Effector CD4-positive, alpha-beta T cell (primary cell): ENCODE measurements at regions not wholly inside any gene's neighbourhood (a gene's known extent, or its start where the extent isn't known, plus 50 kb on each side); places are given as distances from the start of the nearest gene placed in this dataset.
"Not testable (repeated sequence)": the region's sequence is repeated elsewhere in the genome, so short reads cannot be mapped to it uniquely, and the experiment has no call there.

Experiments
- DNase-seq: peaks from one replicate; pipeline ENCODE4 v3.0.0-alpha.2; 2020

DNA sequence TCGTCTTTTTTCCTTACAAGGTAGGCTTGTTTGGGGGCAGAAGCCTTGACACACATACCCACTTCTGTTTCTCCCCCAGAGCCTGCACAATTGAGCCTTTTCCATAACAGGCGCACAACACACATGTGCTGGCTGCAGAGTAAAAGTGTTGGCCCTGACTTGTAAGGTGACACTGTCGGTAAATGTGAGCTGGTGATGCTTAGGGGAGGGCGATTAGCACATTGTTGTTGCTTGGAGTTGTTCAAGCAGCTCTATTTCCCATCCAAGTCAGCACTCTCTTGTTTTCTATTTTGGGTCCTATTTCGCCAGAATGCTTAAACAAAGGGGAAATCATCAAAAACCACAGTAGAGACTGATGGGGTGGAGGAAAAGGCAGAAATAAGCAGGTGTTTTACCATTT, 51.9 kb upstream of the PTPRJ start:
- no peak for DNase-seq

DNA sequence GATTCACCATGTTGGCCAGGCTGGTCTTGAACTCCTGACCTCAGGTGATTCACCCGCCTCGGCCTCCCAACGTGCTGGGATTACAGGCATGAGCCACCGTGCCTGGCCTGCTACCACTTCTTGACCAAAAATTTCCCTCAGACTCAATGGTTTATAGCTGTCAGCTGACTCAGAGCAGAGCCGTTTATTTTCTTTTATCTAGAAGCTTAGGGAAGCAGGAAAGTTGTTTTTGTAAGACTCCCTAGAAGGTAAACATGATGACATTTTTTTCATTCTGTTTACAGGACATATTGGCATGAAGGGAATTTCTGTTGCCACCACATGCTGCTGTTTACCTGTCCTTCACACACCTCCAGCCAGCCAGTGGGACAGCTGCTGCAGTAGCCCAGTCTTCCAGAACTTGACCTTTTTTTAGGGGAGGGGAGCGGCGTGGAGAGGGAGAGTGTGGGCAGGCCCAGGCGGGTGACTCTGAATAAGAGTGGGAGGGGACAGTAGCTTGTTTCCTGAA, 56.1 kb upstream of the PTPRJ start:
- no peak for DNase-seq

DNA sequence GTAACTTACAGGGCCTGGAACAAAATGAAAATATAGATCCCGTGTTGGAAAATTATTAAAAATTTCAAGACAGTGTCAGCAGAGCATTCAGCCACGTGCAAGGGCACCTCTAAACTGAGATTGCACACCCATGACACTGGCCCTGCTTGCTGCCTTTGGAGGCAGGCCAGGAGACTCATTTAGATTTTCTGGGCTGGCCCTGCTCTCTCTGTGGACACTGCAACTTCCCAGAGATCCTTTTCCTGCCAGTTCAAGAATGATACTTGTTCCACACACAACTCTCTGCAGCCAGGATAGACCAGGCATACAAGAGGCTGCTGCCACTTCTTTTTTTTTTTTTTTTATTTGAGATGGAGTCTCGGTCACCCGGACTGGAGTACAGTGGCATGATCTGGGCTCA, 56.7 kb upstream of the PTPRJ start:
- no peak for DNase-seq

DNA sequence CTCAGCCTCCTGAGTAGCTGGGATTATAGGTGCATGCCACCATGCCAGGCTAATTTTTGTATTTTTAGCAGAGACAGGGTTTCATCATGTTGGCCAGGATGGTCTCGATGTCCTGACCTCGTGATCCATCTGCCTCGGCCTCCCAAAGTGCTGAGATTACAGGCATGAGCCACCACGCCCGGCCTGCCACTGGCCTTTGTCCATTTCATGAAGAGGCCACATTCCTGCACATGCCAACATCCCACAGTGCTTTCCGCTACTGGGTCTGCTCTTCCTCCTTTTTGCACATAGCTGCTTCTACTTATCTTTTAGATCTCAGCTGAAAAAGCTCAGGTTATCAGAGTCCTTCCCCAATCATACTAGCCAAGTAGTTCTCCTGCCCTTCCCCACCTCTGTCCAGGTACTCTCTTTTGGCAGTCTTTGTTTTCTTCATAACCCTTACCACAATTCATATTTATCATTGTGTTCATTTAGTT, 59.2 kb upstream of the PTPRJ start:
- DNase-seq, result not testable (repeated sequence)

DNA sequence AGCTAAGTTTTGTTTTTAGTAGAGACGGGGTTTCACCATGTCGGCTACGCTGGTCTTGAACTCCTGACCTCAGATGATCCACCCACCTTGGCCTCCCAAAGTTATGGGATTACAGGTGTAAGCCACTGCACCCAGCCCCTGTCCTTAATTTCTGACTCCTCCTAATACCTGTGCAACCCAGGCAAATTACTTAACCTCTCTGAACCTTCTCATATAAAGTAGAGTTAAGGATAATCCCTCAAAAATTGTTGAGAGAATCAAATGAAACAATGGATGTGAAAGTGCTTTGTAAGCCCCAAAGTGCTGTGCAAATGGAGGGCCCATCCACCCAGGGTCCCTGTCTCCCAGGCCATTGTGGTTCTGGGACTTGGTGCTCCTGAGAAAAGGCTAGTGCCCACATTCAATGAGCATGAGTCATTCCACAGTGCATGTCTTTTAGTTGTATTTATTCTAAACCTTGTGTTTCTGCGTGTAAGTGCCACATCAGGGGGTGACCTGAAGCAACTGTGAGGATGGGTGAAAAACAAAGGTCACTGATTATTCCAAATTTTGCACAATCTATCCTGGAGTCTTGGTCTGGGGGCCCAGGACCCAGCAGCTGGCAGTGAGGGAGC, 61.4 kb upstream of the PTPRJ start:
- DNase-seq, result no peak

DNA sequence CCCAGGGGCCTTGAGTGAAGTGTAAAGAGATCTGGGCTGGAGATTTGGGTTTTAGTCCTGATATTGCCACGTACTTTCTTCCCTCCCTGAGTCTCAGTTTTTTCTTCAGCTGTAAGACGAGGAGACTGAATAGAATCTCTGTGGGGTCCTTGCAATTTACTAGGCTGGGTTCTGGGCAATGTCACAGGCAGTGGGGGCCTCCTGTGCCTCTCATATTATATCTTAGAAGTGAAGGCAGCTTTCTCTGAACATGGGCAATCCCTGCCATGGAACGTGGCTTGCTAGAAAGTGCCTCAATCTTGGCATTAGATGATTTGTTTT, 62.0 kb upstream of the PTPRJ start:
- DNase-seq, result no peak

DNA sequence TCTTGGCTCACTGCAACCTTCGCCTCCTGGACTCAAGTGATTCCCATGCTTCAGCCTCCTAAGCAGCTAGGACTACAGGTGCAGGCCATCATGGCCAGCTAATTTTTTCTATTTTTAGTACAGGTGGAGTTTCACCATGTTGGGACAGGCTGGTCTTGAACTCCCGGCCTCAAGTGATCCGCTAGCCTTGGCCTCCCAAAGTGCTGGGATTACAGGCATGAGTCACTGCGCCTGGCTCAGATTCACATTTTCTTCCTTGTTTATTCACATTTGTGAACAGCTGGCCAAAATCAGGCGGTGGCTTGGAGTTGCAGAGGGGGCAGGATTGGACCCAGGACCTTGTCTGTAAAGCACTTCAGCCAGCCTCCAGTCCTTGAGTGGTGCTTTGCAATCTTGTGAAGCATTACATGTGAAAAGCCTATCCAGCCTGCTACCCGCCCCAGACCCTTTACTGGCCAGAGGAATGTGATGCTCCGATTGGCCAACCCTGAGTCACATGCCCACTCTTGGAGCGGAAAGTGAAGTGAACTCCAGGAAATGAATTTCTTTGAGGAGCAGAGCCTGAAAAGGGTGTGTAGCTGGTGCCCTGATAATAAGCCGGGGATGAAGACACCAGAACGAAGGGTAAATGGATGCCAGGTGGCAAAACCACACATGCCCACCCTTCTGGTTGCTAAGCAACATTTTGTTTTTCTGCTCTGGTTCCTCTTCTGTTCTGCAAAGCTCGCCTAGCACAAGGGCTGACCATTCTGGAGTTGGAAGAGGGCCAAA, 62.6 kb upstream of the PTPRJ start:
- DNase-seq, result no peak

DNA sequence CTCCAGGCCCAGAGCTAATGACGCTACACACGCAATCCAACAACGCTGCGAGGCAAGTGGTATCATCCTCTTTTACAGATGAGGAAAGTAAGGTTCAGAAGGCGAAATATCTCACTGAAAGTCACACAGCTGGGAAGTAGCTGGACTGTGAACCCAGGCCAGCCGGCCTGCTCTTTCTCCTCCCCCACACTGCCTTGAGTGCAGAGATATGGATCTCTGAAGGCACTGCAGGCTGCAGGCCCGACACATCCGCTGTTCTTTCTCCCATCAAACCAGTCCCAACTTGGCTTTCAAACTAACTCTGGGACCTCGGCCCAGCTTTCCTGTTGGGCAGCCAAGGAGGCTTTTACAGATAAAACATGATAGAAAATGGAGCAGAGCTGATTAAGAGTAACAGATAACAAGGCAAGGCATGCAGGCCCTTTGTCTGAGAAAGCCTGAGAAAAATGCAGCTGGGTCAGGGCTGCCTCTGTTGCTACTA, 64.0 kb upstream of the PTPRJ start:
- DNase-seq, result no peak

DNA sequence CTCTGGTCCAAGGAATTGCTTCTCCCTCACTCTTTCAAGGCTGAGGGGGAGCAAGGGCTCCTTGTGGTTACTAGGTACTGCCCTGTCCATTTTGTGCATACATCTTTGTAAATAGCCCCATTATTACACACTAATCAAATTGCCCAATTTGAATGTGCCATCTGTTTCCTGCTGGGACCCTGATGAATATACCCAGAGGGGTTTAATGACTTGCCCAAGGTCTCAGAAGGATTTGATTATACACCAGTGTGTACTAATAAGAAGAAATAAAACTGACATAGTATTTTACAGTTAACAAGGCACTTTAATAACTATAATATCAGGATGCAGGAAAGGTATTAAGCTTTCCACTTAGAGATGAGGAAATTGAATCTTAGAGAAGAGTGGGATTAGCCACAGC, 64.6 kb upstream of the PTPRJ start:
- no peak for DNase-seq

DNA sequence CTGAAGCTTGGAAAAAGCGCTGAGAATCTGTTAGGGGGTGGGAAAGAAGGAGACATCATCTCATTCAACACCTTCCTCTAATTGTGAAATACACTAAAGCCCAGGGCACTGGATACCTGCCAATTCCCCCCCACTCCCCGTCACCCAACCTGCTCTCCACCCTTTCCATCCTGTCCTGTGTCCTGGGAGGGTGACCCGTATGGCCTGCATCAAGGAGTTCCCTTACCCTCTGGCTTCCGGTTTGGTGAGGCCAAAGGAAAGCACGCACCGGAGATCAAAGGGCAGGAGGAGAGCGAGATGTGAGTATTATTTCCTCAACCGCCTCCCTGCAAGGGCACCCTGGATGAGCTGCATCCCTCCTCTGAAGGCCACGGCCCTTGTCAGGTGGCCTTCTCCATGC, 65.0 kb upstream of the PTPRJ start:
- DNase-seq, result peak; percentile 3

DNA sequence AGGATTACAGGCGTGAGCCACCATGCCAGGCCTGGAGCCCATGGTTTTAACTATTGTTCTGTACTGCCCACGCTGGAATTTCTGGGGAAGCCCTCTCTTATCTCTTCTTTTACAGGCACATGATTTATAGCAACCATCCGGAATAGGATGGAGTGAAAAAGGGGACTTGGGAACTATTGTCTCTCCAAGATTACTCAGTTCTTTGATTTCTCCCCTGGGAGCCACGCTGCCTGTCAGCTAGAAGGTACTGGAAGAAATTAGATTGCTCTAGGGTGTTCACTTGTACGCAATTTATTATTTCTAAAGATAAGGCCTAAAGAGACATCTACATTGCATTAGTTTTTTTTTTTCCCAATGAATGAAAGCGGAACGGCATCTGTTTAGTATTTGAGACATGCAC, 65.6 kb upstream of the PTPRJ start:
- no peak for DNase-seq

DNA sequence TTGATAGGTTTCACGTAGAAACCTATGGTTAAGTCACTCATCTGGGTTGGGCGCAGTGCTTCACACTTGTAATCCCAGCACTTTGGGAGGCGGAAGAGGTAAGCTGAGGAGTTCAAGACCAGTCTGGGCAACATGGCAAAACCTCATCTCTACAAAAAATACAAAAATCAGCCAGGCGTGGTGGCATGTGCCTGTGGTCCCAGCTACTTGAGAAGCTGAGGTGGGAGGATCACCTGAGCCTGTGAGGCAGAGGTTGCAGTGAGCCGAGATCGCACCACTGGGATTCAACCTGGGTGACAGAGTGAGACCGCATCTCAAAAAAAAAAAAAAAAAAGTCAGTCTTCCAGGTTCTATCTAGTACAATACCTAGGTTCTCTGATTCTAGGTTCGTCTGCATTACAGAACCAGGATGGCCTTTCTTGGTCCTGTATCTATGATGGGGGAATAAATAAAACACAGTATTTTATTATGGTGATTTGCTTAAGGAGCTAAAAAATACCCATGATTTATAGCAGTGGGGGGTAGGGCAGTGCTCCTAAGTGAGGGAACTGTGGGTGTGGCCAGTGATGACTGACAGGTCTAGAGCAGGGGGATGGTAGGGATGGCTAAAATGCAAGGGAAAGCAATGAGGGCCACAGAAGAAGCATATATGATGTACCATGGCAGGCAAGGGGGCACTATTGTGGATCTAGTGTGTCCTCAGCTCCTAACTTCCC, 65.5 kb upstream of the NUP160 start:
- no peak for DNase-seq

DNA sequence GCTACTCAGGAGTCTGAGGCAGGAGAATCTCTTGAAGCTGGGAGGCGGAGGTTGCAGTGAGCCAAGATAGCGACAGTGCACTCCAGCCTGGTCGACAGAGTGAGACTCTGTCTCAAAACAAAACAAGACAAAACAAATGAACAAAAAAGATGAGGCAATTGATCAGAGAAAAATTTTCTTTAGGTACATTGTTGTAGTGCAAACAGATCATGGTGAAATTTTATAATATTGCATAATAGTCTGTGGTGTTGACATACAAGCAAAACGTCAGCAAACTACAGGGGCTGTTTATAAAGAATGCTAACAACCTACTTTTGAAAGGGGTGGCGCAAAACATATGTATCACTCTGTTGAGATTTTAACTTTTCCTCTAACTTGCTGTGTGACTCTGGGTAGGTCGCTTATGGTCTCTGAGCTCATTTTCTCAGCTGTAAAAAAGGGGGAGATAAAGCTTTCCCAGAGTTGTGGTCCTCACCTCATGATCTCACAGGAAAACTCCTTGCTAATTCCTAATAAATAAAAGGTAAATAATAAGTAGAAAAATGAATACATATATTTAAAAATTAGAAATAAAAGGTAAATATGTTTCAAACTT, 64.8 kb upstream of the NUP160 start:
- no peak for DNase-seq

DNA sequence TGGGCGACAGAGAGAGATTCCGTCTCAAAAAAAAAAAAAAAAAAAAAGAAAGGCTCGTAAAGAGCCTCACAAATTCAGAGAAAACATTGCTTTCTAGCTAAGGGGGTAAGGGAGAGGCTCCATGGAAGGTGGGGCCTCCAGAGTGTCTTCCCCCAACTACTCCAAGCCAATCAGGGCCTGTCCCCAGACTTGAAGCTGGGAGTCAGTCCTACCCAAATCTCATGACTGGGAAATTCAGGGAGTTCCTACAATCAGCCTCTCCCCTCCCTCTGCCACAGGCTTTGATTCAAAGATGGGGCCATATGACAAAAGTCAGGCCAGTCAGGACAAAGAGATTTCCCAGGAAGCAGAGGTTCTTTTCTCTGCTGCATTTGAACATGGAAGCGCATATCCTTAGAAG, 63.0 kb upstream of the NUP160 start:
- no peak for DNase-seq

DNA sequence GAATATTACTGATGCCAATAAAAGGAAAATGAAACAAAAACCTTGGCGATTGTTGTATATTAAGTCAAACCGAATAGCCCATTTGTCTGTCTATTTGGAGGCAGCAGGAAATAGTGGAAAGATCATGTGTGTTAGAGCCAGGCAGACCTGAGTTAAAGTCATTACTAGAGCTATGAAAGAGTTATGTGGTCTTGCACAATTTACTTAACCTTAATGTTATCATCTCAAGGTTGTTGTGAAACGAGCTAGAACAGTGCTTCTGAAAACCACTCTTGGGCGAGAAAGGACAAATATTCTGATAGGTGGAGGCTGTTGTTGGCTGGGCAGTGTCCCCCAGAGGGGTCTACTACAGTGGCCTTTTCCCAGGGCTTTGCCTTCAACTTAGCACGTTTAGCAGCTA, 60.0 kb upstream of the NUP160 start:
- no peak for DNase-seq

DNA sequence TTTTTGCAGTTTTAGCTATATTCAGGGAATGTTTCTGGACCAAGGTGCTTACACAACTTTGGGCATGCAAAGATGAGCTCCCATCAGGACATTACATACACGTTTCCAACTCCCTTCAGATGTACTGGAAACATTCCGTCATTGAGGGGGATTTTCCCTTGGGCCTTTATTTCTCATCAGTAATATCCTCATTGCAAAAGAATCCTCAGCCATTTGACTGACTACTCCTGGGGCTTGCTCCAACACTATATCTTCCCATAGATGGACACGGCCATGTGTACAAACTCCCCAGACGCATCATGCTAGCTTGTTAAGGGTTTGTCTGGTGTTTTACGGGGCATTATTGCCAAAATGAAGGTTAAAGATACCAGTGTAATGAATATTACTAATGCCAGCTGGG, 59.3 kb upstream of the NUP160 start:
- no peak for DNase-seq

DNA sequence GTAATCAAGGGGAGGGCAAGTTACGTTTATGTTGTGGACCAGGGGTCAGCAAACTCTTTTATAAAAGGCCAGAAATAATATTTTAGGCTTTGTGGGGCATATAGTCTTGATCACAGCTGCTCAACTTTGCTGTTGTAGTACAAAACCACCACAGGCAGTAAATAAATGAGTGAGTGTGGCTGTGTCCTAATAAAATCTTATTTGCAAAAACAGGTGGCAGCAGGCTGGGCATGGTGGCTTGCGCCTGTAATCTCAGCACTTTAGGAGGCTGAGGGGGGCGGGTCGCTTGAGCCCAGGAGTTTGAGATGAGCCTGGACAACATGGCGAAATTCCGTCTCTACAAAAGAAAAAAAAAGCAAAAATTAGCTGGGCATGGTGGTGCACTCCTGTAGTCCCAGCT, 57.9 kb upstream of the NUP160 start:
- no peak for DNase-seq

DNA sequence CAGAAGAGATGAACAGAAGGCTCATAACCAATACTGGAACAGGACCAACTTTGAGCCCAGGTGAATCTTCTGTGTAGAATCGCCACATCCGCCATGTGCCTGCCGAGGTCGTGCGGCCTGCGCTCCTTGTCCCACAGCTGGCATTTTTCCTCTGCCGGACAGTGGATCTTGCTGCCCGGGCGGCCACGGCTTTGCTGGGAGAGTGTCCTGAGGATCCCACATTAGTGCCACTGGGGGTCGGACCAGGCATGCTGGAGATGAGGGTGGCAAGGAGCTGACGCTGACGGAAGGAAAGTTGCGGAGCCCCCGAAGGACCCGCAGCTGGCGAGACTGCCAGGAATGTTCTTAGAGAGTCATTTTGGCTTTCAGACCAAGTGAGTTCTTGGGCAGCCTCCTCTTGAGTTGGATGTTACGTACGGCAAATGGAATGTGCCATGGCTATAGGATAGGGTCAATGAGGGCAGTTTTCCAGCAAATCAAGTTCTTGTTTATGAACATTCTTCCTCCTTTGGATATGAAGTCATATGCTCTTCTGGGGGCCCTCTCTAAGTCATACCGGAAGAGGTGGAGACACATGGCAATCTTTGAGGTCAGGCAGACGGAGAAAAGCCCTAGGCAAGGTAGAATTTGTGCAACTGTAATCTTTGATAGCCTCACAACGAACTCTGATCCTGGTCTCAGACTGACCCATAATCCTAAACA, 57.4 kb upstream of the NUP160 start:
- no peak for DNase-seq

DNA sequence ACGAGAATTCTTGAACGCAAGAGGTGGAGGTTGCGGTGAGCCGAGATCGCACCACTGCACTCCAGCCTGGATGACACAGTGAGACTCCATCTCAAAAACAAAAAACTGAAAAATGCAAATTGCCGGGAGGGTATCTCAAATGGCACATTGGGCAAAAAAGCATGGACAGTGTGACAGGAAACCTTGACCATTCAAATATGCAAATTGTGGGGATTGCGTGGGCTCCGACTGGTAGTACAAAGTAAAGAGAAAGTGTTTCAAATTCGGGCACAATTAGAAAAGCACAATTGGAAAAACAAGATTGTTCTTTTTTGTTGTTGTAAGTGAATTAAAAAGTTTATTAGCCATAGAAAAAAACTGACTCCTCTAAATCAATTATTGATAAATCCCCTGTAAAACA, 56.7 kb upstream of the NUP160 start:
- no peak for DNase-seq

DNA sequence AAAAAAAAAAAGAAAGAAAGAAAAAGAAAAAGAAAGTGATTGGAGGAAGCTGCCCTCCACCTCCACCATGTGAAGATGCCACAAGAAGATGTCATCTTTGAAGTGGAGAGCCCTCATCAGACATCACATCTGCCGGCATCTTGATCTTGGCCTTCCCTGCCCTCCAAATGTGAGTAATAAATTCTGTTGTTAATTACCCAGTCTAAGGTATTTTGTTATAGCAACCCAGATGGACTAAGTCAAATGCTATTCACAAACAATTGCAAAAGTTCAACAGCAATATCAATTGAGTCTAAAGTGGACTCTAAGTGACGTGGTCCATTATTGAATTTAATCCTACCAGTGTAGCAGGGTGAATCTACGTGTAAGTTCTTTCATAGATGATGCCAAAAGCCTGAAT, 55.9 kb upstream of the NUP160 start:
- no peak for DNase-seq

DNA sequence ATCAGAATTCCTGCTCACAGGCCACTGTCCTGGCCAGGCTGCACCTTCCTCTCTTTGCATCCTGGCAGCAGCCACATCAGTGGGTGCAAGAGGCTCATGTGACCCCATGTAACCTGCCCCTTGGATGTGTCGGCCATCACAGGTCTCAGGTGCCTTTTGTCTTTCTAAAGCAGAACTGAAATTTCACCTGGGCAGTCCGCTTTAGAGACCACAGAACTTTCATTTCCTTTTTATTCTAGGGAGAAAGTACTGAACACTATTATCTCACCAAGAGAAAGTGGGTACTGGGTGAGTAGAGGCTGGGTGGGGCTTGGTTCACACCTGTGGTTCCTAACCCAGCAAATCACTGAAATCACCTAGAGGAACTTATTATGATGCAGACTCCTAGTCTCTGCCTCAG, 51.7 kb upstream of the NUP160 start:
- no peak for DNase-seq
